ENCODE measurements at regions not wholly inside any gene's neighbourhood (a gene's known extent, or its start where the extent isn't known, plus 50 kb on each side); places are given as distances from the start of the nearest gene placed in this dataset.

- 78% methylated on average over 5 of the region's 5 CpGs for WGBS
- H3K27ac ChIP-seq (ENCODE audit: low read depth in 1 of 2, low read length in 2 of 2) = no peak overlapping the region
- H3K27me3 ChIP-seq (ENCODE audit: control insufficient read depth in 4 of 4, insufficient read depth in 4 of 4, low read length in 3 of 4) = no peaks in the 10 kb centered on the region
- TF ChIP-seq GABPA (IDR thresholded peaks at IDR 0.05 in 1 of 2, conservative IDR thresholded peaks at IDR 0.05 in 1 of 2) (no peak), CTCF (IDR thresholded peaks at IDR 0.05; ENCODE audit: low read depth, low read length, missing input control) (no peak), FOXA1 (IDR thresholded peaks at IDR 0.05) (no peak)
- TF ChIP-seq, protein P1, sequence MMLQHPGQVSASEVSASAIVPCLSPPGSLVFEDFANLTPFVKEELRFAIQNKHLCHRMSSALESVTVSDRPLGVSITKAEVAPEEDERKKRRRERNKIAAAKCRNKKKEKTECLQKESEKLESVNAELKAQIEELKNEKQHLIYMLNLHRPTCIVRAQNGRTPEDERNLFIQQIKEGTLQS (IDR thresholded peaks at IDR 0.05) = no peak
- TF ChIP-seq, protein P2, sequence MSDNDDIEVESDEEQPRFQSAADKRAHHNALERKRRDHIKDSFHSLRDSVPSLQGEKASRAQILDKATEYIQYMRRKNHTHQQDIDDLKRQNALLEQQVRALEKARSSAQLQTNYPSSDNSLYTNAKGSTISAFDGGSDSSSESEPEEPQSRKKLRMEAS (IDR thresholded peaks at IDR 0.05) = no peak
- TF ChIP-seq, protein P3, sequence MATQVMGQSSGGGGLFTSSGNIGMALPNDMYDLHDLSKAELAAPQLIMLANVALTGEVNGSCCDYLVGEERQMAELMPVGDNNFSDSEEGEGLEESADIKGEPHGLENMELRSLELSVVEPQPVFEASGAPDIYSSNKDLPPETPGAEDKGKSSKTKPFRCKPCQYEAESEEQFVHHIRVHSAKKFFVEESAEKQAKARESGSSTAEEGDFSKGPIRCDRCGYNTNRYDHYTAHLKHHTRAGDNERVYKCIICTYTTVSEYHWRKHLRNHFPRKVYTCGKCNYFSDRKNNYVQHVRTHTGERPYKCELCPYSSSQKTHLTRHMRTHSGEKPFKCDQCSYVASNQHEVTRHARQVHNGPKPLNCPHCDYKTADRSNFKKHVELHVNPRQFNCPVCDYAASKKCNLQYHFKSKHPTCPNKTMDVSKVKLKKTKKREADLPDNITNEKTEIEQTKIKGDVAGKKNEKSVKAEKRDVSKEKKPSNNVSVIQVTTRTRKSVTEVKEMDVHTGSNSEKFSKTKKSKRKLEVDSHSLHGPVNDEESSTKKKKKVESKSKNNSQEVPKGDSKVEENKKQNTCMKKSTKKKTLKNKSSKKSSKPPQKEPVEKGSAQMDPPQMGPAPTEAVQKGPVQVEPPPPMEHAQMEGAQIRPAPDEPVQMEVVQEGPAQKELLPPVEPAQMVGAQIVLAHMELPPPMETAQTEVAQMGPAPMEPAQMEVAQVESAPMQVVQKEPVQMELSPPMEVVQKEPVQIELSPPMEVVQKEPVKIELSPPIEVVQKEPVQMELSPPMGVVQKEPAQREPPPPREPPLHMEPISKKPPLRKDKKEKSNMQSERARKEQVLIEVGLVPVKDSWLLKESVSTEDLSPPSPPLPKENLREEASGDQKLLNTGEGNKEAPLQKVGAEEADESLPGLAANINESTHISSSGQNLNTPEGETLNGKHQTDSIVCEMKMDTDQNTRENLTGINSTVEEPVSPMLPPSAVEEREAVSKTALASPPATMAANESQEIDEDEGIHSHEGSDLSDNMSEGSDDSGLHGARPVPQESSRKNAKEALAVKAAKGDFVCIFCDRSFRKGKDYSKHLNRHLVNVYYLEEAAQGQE (IDR thresholded peaks at IDR 0.05) = no peak
- H3K4me1 ChIP-seq (ENCODE audit: control insufficient read depth in 4 of 4, insufficient read depth in 4 of 4, low read length in 3 of 4) = peaks cover 0 to 3% (median 0%) of the 10 kb centered on the region in 4 donors
- DNase-seq (ENCODE audit: low spot score) = no peak
- H3K4me3 ChIP-seq (ENCODE audit: low read depth in 1 of 3, low read length in 3 of 3) = no peak overlapping the region
- no peaks in the 10 kb centered on the region for H3K9me3 ChIP-seq (ENCODE audit: control insufficient read depth in 4 of 4, low read length in 3 of 4)
- no peaks in the 10 kb centered on the region for H3K36me3 ChIP-seq (ENCODE audit: control insufficient read depth in 4 of 4, insufficient read depth in 3 of 4, low read depth in 1 of 4, low read length in 3 of 4)
- no peak overlapping the region for H3K9ac ChIP-seq (ENCODE audit: low read depth in 1 of 2, low read length in 2 of 2)
Measured at GRCh38 chr18:2417861-2418610, 153.3 kb downstream of the METTL4 start.

GRCh38 chr18:2420367-2420766 is 150.9 kb downstream of the METTL4 start:
- Histone ChIP-seq H3K36me3 (ENCODE audit: control insufficient read depth in 4 of 4, insufficient read depth in 3 of 4, low read depth in 1 of 4, low read length in 3 of 4) (no peaks in the 10 kb centered on the region), H3K27me3 (ENCODE audit: control insufficient read depth in 4 of 4, insufficient read depth in 4 of 4, low read length in 3 of 4) (peaks cover 0 to 4% (median 0%) of the 10 kb centered on the region in 4 donors), H3K4me3 (ENCODE audit: low read depth in 1 of 3, low read length in 3 of 3) (no peak overlapping the region), H3K9ac (ENCODE audit: low read depth in 1 of 2, low read length in 2 of 2) (no peak overlapping the region), H3K9me3 (ENCODE audit: control insufficient read depth in 4 of 4, low read length in 3 of 4) (no peaks in the 10 kb centered on the region), H3K4me1 (ENCODE audit: control insufficient read depth in 4 of 4, insufficient read depth in 4 of 4, low read length in 3 of 4) (peaks cover 0 to 3% (median 0%) of the 10 kb centered on the region in 4 donors), H3K27ac (ENCODE audit: low read depth in 1 of 2, low read length in 2 of 2) (no peak overlapping the region)
- no peak for TF ChIP-seq HNF4G (IDR thresholded peaks at IDR 0.05)
- no peak for TF ChIP-seq HNF4A (conservative IDR thresholded peaks at IDR 0.05)
- TF ChIP-seq, protein P2 (IDR thresholded peaks at IDR 0.05) = no peak
- TF ChIP-seq, protein P1 (IDR thresholded peaks at IDR 0.05) = no peak
- no peak for TF ChIP-seq SP1 (IDR thresholded peaks at IDR 0.05)
- WGBS = 83% methylated on average over 4 of the region's 4 CpGs
- no peak for DNase-seq (ENCODE audit: low spot score)
